Suprapubic skin (tissue), 4 donors: ENCODE measurements at regions not wholly inside any gene's neighbourhood (a gene's known extent, or its start where the extent isn't known, plus 50 kb on each side); places are given as distances from the start of the nearest gene placed in this dataset.

Experiments
- DNase-seq, 2 donors: peaks; one replicate each; pipeline ENCODE4 v3.0.0-alpha.2; 2019; ENCODE audit warnings: low spot score in 2 of 2
- H3K27ac ChIP-seq: fragments of 200-600 bp; sonication (generic); one replicate; pipeline ENCODE4 v1.5.1; 2019
- H3K27me3 ChIP-seq: fragments of 200-600 bp; sonication (generic); one replicate; pipeline ENCODE4 v1.5.1; 2019
- H3K36me3 ChIP-seq: fragments of 200-600 bp; sonication (generic); one replicate; pipeline ENCODE4 v1.5.1; 2019
- H3K4me1 ChIP-seq: fragments of 200-600 bp; sonication (generic); one replicate; pipeline ENCODE4 v1.5.1; 2019
- H3K4me3 ChIP-seq: fragments of 200-600 bp; sonication (generic); one replicate; pipeline ENCODE4 v1.5.1; 2019; ENCODE audit warnings: mild to moderate bottlenecking
- H3K9me3 ChIP-seq: fragments of 200-600 bp; sonication (generic); one replicate; pipeline ENCODE4 v1.5.1; 2019
- CTCF ChIP-seq, 2 donors: fragments of 200-600 bp in 1 of 2; fragments of 450-650 bp in 1 of 2; sonication (generic) in 1 of 2; IDR thresholded peaks; one replicate each; pipeline ENCODE4 v1.5.1; 2016 to 2019; ENCODE audit warnings: antibody characterized with exemption in 2 of 2, mild to moderate bottlenecking in 1 of 2, moderate library complexity in 1 of 2
- EP300 ChIP-seq: sonication (generic); formaldehyde crosslinking; IDR thresholded peaks from one replicate; pipeline ENCODE4 v1.6.1; 2017; ENCODE audit warnings: antibody characterized with exemption
- POLR2A ChIP-seq, 2 donors: fragments of 450-650 bp; IDR thresholded peaks; one replicate each; pipeline ENCODE4 v1.6.1; 2017; ENCODE audit warnings: antibody characterized with exemption in 2 of 2, mild to moderate bottlenecking in 2 of 2, moderate library complexity in 2 of 2
- POLR2AphosphoS5 ChIP-seq, 3 donors: sonication (generic); formaldehyde crosslinking; IDR thresholded peaks; one replicate each; pipeline ENCODE4 v1.6.1; 2017; ENCODE audit warnings: antibody characterized with exemption in 3 of 3
- WGBS: methylation state at CpG from one replicate; pipeline ENCODE4 v1.1.5; 2018; 5-methylcytosine and 5-hydroxymethylcytosine counted together

DNA sequence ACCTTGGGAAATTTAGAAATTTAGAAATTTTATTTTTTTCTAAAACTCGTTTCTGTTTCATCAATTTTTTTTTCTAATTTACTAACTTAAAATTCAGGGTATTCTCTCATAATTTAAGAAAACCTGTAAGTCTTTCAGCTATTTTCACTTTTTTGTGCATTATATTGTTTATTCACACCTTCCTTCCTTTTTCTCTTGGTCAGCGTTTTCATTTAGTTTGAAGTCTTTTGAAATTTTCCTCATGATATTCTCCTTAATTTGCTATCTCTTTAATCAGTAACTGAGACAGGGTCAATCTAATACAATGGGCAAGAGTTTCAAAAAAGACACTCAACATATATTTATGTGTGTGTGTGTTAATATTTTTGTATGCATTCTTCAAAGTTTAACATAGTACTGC, 50.5 kb upstream of the MSTN start:
- DNase-seq = no peak
- no peaks in the 10 kb centered on the region for H3K36me3 ChIP-seq
- no peak overlapping the region for H3K4me3 ChIP-seq
- 80% methylated on average over 2 of the region's 2 CpGs for WGBS
- TF ChIP-seq EP300 = no peak
- TF ChIP-seq CTCF (IDR thresholded peaks at IDR 0.05) = no peak
- TF ChIP-seq POLR2AphosphoS5 (IDR thresholded peaks at IDR 0.05) = no peak
- TF ChIP-seq POLR2A (IDR thresholded peaks at IDR 0.05) = no peak
- H3K27ac ChIP-seq = no peak overlapping the region
- H3K9me3 ChIP-seq = no peaks in the 10 kb centered on the region
- H3K4me1 ChIP-seq = no peaks in the 10 kb centered on the region
- no peaks in the 10 kb centered on the region for H3K27me3 ChIP-seq
